ENCODE measurements at regions not wholly inside any gene's neighbourhood (a gene's known extent, or its start where the extent isn't known, plus 50 kb on each side); places are given as distances from the start of the nearest gene placed in this dataset.

- Histone ChIP-seq H3K36me3 (ENCODE audit: insufficient read depth, low read length) (no peaks in the 10 kb centered on the region), H3K27me3 (ENCODE audit: insufficient read depth, low read length) (no peaks in the 10 kb centered on the region), H3K9me3 (ENCODE audit: low read length) (peaks cover 3% of the 10 kb centered on the region)
Observed at GRCh38 chr13:68988176-68988575, 1119.5 kb upstream of the ATXN8OS start.

GRCh38 chr13:68987585-68987984 is 1120.0 kb upstream of the ATXN8OS start:
- no peak overlapping the region for H3K4me3 ChIP-seq (ENCODE audit: low read length)
- H2AFZ ChIP-seq (ENCODE audit: low read depth, low read length), result no peak overlapping the region
- H3K36me3 ChIP-seq (ENCODE audit: insufficient read depth, low read length), result no peaks in the 10 kb centered on the region
- no peaks in the 10 kb centered on the region for H3K27me3 ChIP-seq (ENCODE audit: insufficient read depth, low read length)
- H3K9me3 ChIP-seq (ENCODE audit: low read length), result peaks cover 3% of the 10 kb centered on the region
- no peaks in the 10 kb centered on the region for H3K4me1 ChIP-seq (ENCODE audit: insufficient read depth, low read length)

More at GRCh38 chr13:68988176-68988575, 1119.5 kb upstream of the ATXN8OS start:
- Histone ChIP-seq H3K4me3 (ENCODE audit: low read length) (no peak overlapping the region), H3K4me1 (ENCODE audit: insufficient read depth, low read length) (no peaks in the 10 kb centered on the region), H2AFZ (ENCODE audit: low read depth, low read length) (no peak overlapping the region)

GRCh38 chr13:68984688-68985319 is 1122.8 kb upstream of the ATXN8OS start:
- H3K4me1 ChIP-seq (ENCODE audit: insufficient read depth, low read length), result no peaks in the 10 kb centered on the region
- H3K36me3 ChIP-seq (ENCODE audit: insufficient read depth, low read length), result no peaks in the 10 kb centered on the region
- H3K27me3 ChIP-seq (ENCODE audit: insufficient read depth, low read length), result no peaks in the 10 kb centered on the region
- H3K9me3 ChIP-seq (ENCODE audit: low read length), result peaks cover 3% of the 10 kb centered on the region
- no peak overlapping the region for H2AFZ ChIP-seq (ENCODE audit: low read depth, low read length)
- no peak overlapping the region for H3K4me3 ChIP-seq (ENCODE audit: low read length)

GRCh38 chr13:68982961-68983619 is 1124.5 kb upstream of the ATXN8OS start:
- Histone ChIP-seq H3K4me3 (ENCODE audit: low read length) (no peak overlapping the region), H3K36me3 (ENCODE audit: insufficient read depth, low read length) (no peaks in the 10 kb centered on the region), H2AFZ (ENCODE audit: low read depth, low read length) (no peak overlapping the region), H3K9me3 (ENCODE audit: low read length) (peaks cover 3% of the 10 kb centered on the region), H3K4me1 (ENCODE audit: insufficient read depth, low read length) (no peaks in the 10 kb centered on the region), H3K27me3 (ENCODE audit: insufficient read depth, low read length) (no peaks in the 10 kb centered on the region)

- Histone ChIP-seq H3K9me3 (ENCODE audit: low read length) (no peaks in the 10 kb centered on the region), H2AFZ (ENCODE audit: low read depth, low read length) (no peak overlapping the region), H3K4me1 (ENCODE audit: insufficient read depth, low read length) (no peaks in the 10 kb centered on the region), H3K4me3 (ENCODE audit: low read length) (no peak overlapping the region), H3K27me3 (ENCODE audit: insufficient read depth, low read length) (no peaks in the 10 kb centered on the region), H3K36me3 (ENCODE audit: insufficient read depth, low read length) (no peaks in the 10 kb centered on the region)
Observed at GRCh38 chr13:68976287-68976686, 1131.3 kb upstream of the ATXN8OS start.

GRCh38 chr13:68970532-68970931 is 1137.1 kb upstream of the ATXN8OS start:
- Histone ChIP-seq H2AFZ (ENCODE audit: low read depth, low read length) (no peak overlapping the region), H3K4me3 (ENCODE audit: low read length) (no peak overlapping the region), H3K27me3 (ENCODE audit: insufficient read depth, low read length) (no peaks in the 10 kb centered on the region)

GRCh38 chr13:68948586-68948985 is 1159.0 kb upstream of the ATXN8OS start:
- Histone ChIP-seq H3K27me3 (ENCODE audit: insufficient read depth, low read length) (no peaks in the 10 kb centered on the region), H3K36me3 (ENCODE audit: insufficient read depth, low read length) (no peaks in the 10 kb centered on the region), H3K4me3 (ENCODE audit: low read length) (no peak overlapping the region), H2AFZ (ENCODE audit: low read depth, low read length) (no peak overlapping the region), H3K4me1 (ENCODE audit: insufficient read depth, low read length) (no peaks in the 10 kb centered on the region), H3K9me3 (ENCODE audit: low read length) (no peaks in the 10 kb centered on the region)

More at GRCh38 chr13:68970532-68970931, 1137.1 kb upstream of the ATXN8OS start:
- Histone ChIP-seq H3K9me3 (ENCODE audit: low read length) (no peaks in the 10 kb centered on the region), H3K36me3 (ENCODE audit: insufficient read depth, low read length) (no peaks in the 10 kb centered on the region), H3K4me1 (ENCODE audit: insufficient read depth, low read length) (peaks cover 9% of the 10 kb centered on the region)

GRCh38 chr13:68944272-68944671 is 1163.4 kb upstream of the ATXN8OS start:
- no peaks in the 10 kb centered on the region for H3K9me3 ChIP-seq (ENCODE audit: low read length)
- no peaks in the 10 kb centered on the region for H3K36me3 ChIP-seq (ENCODE audit: insufficient read depth, low read length)
- no peak overlapping the region for H2AFZ ChIP-seq (ENCODE audit: low read depth, low read length)
- H3K27me3 ChIP-seq (ENCODE audit: insufficient read depth, low read length), result no peaks in the 10 kb centered on the region
- peaks cover 3% of the 10 kb centered on the region for H3K4me1 ChIP-seq (ENCODE audit: insufficient read depth, low read length)
- no peak overlapping the region for H3K4me3 ChIP-seq (ENCODE audit: low read length)

GRCh38 chr13:68940049-68940448 is 1167.6 kb upstream of the ATXN8OS start:
- no peak overlapping the region for H2AFZ ChIP-seq (ENCODE audit: low read depth, low read length)
- H3K9me3 ChIP-seq (ENCODE audit: low read length), result no peaks in the 10 kb centered on the region
- H3K27me3 ChIP-seq (ENCODE audit: insufficient read depth, low read length), result no peaks in the 10 kb centered on the region
- no peaks in the 10 kb centered on the region for H3K36me3 ChIP-seq (ENCODE audit: insufficient read depth, low read length)
- peaks cover 3% of the 10 kb centered on the region for H3K4me1 ChIP-seq (ENCODE audit: insufficient read depth, low read length)
- H3K4me3 ChIP-seq (ENCODE audit: low read length), result no peak overlapping the region

GRCh38 chr13:68938639-68939038 is 1169.0 kb upstream of the ATXN8OS start:
- Histone ChIP-seq H3K9me3 (ENCODE audit: low read length) (no peaks in the 10 kb centered on the region), H2AFZ (ENCODE audit: low read depth, low read length) (no peak overlapping the region), H3K4me3 (ENCODE audit: low read length) (no peak overlapping the region), H3K27me3 (ENCODE audit: insufficient read depth, low read length) (no peaks in the 10 kb centered on the region), H3K36me3 (ENCODE audit: insufficient read depth, low read length) (no peaks in the 10 kb centered on the region), H3K4me1 (ENCODE audit: insufficient read depth, low read length) (peaks cover 3% of the 10 kb centered on the region)

GRCh38 chr13:68929075-68929745 is 1178.4 kb upstream of the ATXN8OS start:
- no peaks in the 10 kb centered on the region for H3K36me3 ChIP-seq (ENCODE audit: insufficient read depth, low read length)
- H3K4me3 ChIP-seq (ENCODE audit: low read length), result no peak overlapping the region
- no peaks in the 10 kb centered on the region for H3K27me3 ChIP-seq (ENCODE audit: insufficient read depth, low read length)
- peak overlapping the region; percentile 40 for H2AFZ ChIP-seq (ENCODE audit: low read depth, low read length)
- H3K4me1 ChIP-seq (ENCODE audit: insufficient read depth, low read length), result peaks cover 4% of the 10 kb centered on the region
- no peaks in the 10 kb centered on the region for H3K9me3 ChIP-seq (ENCODE audit: low read length)

- no peaks in the 10 kb centered on the region for H3K9me3 ChIP-seq (ENCODE audit: low read length)
- no peaks in the 10 kb centered on the region for H3K27me3 ChIP-seq (ENCODE audit: insufficient read depth, low read length)
Observed at GRCh38 chr13:68927387-68928026, 1180.1 kb upstream of the ATXN8OS start.

GRCh38 chr13:68923995-68924394 is 1183.6 kb upstream of the ATXN8OS start:
- Histone ChIP-seq H3K36me3 (ENCODE audit: insufficient read depth, low read length) (no peaks in the 10 kb centered on the region), H3K27me3 (ENCODE audit: insufficient read depth, low read length) (no peaks in the 10 kb centered on the region), H2AFZ (ENCODE audit: low read depth, low read length) (no peak overlapping the region), H3K4me1 (ENCODE audit: insufficient read depth, low read length) (no peaks in the 10 kb centered on the region), H3K4me3 (ENCODE audit: low read length) (no peak overlapping the region), H3K9me3 (ENCODE audit: low read length) (no peaks in the 10 kb centered on the region)

More at GRCh38 chr13:68927387-68928026, 1180.1 kb upstream of the ATXN8OS start:
- Histone ChIP-seq H3K36me3 (ENCODE audit: insufficient read depth, low read length) (no peaks in the 10 kb centered on the region), H3K4me1 (ENCODE audit: insufficient read depth, low read length) (peaks cover 4% of the 10 kb centered on the region), H2AFZ (ENCODE audit: low read depth, low read length) (no peak overlapping the region), H3K4me3 (ENCODE audit: low read length) (no peak overlapping the region)

All from neuron (in vitro differentiated cells).